WTC11 (cell line): ENCODE measurements at regions not wholly inside any gene's neighbourhood (a gene's known extent, or its start where the extent isn't known, plus 50 kb on each side); places are given as distances from the start of the nearest gene placed in this dataset.

ENCODE experiments used
- ATAC-seq: fragments of 200-7000 bp; cut with Tn5 transposase; 2 replicates; pipeline ENCODE4 v1.10.0; 2021; ENCODE audit warnings: mild to moderate bottlenecking, moderate library complexity
- CTCF ChIA-PET: fragments of 300-600 bp; sonication (Branson Sonifier 250); formaldehyde crosslinking; loops from one replicate; lab custom pipeline; 2021; ENCODE audit warnings: antibody characterized with exemption; lab: Charles Lee
- POLR2A ChIA-PET: fragments of 350-600 bp; sonication (Branson Sonifier 250); formaldehyde crosslinking; loops from one replicate; lab custom pipeline; 2021; ENCODE audit warnings: antibody characterized with exemption; lab: Charles Lee
- DNase-seq: peaks from one replicate; pipeline ENCODE4 v3.0.0; 2021; ENCODE audit warnings: low spot score
- H3K27ac Mint-ChIP-seq: 2 replicates; pipeline ENCODE4 v1.8.0; 2021; ENCODE audit warnings: mixed read lengths
- H3K27me3 Mint-ChIP-seq: 2 replicates; pipeline ENCODE4 v1.8.0; 2021; ENCODE audit warnings: low read depth, mild to moderate bottlenecking, moderate library complexity, mixed read lengths
- H3K36me3 Mint-ChIP-seq: 2 replicates; pipeline ENCODE4 v1.8.0; 2021; ENCODE audit warnings: mixed read lengths
- H3K4me1 Mint-ChIP-seq: 2 replicates; pipeline ENCODE4 v1.8.0; 2022; ENCODE audit warnings: mixed read lengths
- H3K4me3 Mint-ChIP-seq: 2 replicates; pipeline ENCODE4 v1.8.0; 2021; ENCODE audit warnings: mild to moderate bottlenecking, moderate library complexity, mixed read lengths
- H3K9me3 Mint-ChIP-seq: 2 replicates; pipeline ENCODE4 v1.8.0; 2021; ENCODE audit warnings: mixed read lengths
- ARID4B ChIP-seq: sonication (generic); formaldehyde crosslinking; IDR thresholded peaks from 2 replicates; pipeline ENCODE4 v1.8.0; 2023; ENCODE audit warnings: missing genetic modification reagents, mild to moderate bottlenecking, borderline replicate concordance
- ATF6 ChIP-seq: sonication (generic); formaldehyde crosslinking; IDR thresholded peaks from 2 replicates; pipeline ENCODE4 v1.8.1; 2023; ENCODE audit warnings: mild to moderate bottlenecking, missing genetic modification reagents
- CREM ChIP-seq: sonication (generic); formaldehyde crosslinking; IDR thresholded peaks from 2 replicates; pipeline ENCODE4 v1.8.1; 2022; ENCODE audit warnings: mild to moderate bottlenecking, missing genetic modification reagents, moderate library complexity
- E2F1 ChIP-seq: sonication (generic); formaldehyde crosslinking; IDR thresholded peaks from 2 replicates; pipeline ENCODE4 v1.8.0; 2022; ENCODE audit warnings: mild to moderate bottlenecking, missing genetic modification reagents
- ELF4 ChIP-seq: sonication (generic); formaldehyde crosslinking; IDR thresholded peaks from 2 replicates; pipeline ENCODE4 v1.8.1; 2022; ENCODE audit warnings: low read depth, mild to moderate bottlenecking, moderate library complexity, missing genetic modification reagents
- JUN ChIP-seq: sonication (generic); formaldehyde crosslinking; IDR thresholded peaks from 2 replicates; pipeline ENCODE4 v1.8.0; 2023; ENCODE audit warnings: mild to moderate bottlenecking, missing genetic modification reagents
- NFATC4 ChIP-seq: fragments of 250-450 bp; sonication (Bioruptor Pico); IDR thresholded peaks from 2 replicates; pipeline ENCODE4 v1.9.0; 2021; ENCODE audit warnings: mild to moderate bottlenecking
- NFYB ChIP-seq: sonication (generic); formaldehyde crosslinking; conservative IDR thresholded peaks from 2 replicates; pipeline ENCODE4 v1.8.0; 2022; ENCODE audit warnings: low read depth, missing genetic modification reagents
- SMAD3 ChIP-seq: sonication (generic); formaldehyde crosslinking; IDR thresholded peaks from 2 replicates; pipeline ENCODE4 v1.8.0; 2022; ENCODE audit warnings: missing genetic modification reagents, mild to moderate bottlenecking, borderline replicate concordance
- ZNF138 ChIP-seq: sonication (generic); formaldehyde crosslinking; conservative IDR thresholded peaks from 2 replicates; pipeline ENCODE4 v1.8.1; 2022; ENCODE audit warnings: mild to moderate bottlenecking, moderate library complexity, missing genetic modification reagents
- ZNF396 ChIP-seq: fragments of 250-450 bp; sonication (Bioruptor Pico); IDR thresholded peaks from 2 replicates; pipeline ENCODE4 v1.8.0; 2021; ENCODE audit warnings: mild to moderate bottlenecking, moderate library complexity, borderline replicate concordance
- TF ChIP-seq, protein P1 (sequence below): sonication (generic); formaldehyde crosslinking; IDR thresholded peaks from 2 replicates; pipeline ENCODE4 v1.8.1; 2022; ENCODE audit warnings: low read depth, mild to moderate bottlenecking, moderate library complexity, missing genetic modification reagents, borderline replicate concordance
- TF ChIP-seq, protein P2 (sequence below): fragments of 250-450 bp; sonication (Bioruptor Pico); IDR thresholded peaks from 2 replicates; pipeline ENCODE4 v1.9.0; 2021; ENCODE audit warnings: mild to moderate bottlenecking
- TF ChIP-seq, protein P3 (sequence below): sonication (generic); formaldehyde crosslinking; IDR thresholded peaks from 2 replicates; pipeline ENCODE4 v1.8.1; 2023; ENCODE audit warnings: mild to moderate bottlenecking, missing genetic modification reagents, moderate library complexity

GRCh38 chr9:78595200-78595945 lies 298.4 kb downstream of the PSAT1 start (continued):
- no peak for TF ChIP-seq ZNF396 (CRISPR knock-in tag)

- Mint-ChIP-seq H3K27me3 (no peaks in the 10 kb centered on the region), H3K4me1 (peaks cover 9% of the 10 kb centered on the region), H3K36me3 (no peaks in the 10 kb centered on the region), H3K9me3 (peaks cover 4% of the 10 kb centered on the region; the same call in 1 of the 2 replicates), H3K4me3 (no peak overlapping the region), H3K27ac (no peak overlapping the region)
- no peak for ATAC-seq
- ChIA-PET CTCF (interaction anchor here (0.6 kb wide), 1 partner anchor 974 kb away, joined by 7 read pairs; no protein-coding TSS in a partner anchor), POLR2A (no interaction called here)
- DNase-seq = no peak
- no peak for TF ChIP-seq NFATC4
- TF ChIP-seq, protein P1, sequence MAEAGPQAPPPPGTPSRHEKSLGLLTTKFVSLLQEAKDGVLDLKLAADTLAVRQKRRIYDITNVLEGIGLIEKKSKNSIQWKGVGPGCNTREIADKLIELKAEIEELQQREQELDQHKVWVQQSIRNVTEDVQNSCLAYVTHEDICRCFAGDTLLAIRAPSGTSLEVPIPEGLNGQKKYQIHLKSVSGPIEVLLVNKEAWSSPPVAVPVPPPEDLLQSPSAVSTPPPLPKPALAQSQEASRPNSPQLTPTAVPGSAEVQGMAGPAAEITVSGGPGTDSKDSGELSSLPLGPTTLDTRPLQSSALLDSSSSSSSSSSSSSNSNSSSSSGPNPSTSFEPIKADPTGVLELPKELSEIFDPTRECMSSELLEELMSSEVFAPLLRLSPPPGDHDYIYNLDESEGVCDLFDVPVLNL = no peak
- TF ChIP-seq NFYB = no peak
- TF ChIP-seq SMAD3 (CRISPR knock-in tag) = no peak
- TF ChIP-seq ZNF138 (CRISPR knock-in tag) = no peak
- TF ChIP-seq ARID4B (CRISPR knock-in tag) = no peak
- TF ChIP-seq ATF6 = no peak
- TF ChIP-seq E2F1 = no peak
- TF ChIP-seq JUN (CRISPR knock-in tag) = no peak
- TF ChIP-seq ELF4 (CRISPR knock-in tag) = no peak
Observed at GRCh38 chr9:78596346-78596745, 299.4 kb downstream of the PSAT1 start.

DNA sequence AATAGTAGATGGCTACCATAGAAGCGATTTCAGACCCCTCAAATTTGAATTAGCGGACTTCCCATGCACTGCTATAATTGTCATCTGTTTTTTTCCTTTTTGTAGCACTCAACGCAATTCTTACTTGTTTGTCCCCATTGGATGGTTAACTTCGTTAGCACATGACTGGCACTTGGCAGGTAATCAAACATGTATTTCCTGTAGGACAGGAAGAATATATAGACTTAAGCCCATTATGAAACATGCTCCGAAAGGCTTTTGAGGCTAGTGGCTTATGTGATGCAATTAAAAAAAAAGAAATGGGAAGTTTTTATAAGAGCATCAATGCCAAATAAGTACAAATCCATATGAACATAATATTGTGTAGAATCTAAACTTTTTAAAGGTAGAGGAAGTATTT lies 301.2 kb downstream of the PSAT1 start:
- Mint-ChIP-seq H3K4me3 (no peak overlapping the region), H3K4me1 (peaks cover 13% of the 10 kb centered on the region), H3K27me3 (no peaks in the 10 kb centered on the region), H3K36me3 (no peaks in the 10 kb centered on the region), H3K9me3 (peaks cover 4% of the 10 kb centered on the region; the same call in 1 of the 2 replicates), H3K27ac (no peak overlapping the region)
- ChIA-PET CTCF (no interaction called here), POLR2A (no interaction called here)
- no peak for ATAC-seq
- no peak for DNase-seq
- no peak for TF ChIP-seq CREM (CRISPR knock-in tag)
- no peak for TF ChIP-seq ATF6
- TF ChIP-seq E2F1 = no peak
- TF ChIP-seq, protein P2, sequence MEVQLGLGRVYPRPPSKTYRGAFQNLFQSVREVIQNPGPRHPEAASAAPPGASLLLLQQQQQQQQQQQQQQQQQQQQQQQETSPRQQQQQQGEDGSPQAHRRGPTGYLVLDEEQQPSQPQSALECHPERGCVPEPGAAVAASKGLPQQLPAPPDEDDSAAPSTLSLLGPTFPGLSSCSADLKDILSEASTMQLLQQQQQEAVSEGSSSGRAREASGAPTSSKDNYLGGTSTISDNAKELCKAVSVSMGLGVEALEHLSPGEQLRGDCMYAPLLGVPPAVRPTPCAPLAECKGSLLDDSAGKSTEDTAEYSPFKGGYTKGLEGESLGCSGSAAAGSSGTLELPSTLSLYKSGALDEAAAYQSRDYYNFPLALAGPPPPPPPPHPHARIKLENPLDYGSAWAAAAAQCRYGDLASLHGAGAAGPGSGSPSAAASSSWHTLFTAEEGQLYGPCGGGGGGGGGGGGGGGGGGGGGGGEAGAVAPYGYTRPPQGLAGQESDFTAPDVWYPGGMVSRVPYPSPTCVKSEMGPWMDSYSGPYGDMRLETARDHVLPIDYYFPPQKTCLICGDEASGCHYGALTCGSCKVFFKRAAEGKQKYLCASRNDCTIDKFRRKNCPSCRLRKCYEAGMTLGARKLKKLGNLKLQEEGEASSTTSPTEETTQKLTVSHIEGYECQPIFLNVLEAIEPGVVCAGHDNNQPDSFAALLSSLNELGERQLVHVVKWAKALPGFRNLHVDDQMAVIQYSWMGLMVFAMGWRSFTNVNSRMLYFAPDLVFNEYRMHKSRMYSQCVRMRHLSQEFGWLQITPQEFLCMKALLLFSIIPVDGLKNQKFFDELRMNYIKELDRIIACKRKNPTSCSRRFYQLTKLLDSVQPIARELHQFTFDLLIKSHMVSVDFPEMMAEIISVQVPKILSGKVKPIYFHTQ (CRISPR knock-in tag) = no peak
- TF ChIP-seq, protein P3, sequence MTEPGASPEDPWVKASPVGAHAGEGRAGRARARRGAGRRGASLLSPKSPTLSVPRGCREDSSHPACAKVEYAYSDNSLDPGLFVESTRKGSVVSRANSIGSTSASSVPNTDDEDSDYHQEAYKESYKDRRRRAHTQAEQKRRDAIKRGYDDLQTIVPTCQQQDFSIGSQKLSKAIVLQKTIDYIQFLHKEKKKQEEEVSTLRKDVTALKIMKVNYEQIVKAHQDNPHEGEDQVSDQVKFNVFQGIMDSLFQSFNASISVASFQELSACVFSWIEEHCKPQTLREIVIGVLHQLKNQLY (CRISPR knock-in tag) = no peak
